ENCODE measurements at regions not wholly inside any gene's neighbourhood (a gene's known extent, or its start where the extent isn't known, plus 50 kb on each side); places are given as distances from the start of the nearest gene placed in this dataset.
A peak's percentile ranks its signal among the peaks of the same experiment; 100 is the strongest.

DNA sequence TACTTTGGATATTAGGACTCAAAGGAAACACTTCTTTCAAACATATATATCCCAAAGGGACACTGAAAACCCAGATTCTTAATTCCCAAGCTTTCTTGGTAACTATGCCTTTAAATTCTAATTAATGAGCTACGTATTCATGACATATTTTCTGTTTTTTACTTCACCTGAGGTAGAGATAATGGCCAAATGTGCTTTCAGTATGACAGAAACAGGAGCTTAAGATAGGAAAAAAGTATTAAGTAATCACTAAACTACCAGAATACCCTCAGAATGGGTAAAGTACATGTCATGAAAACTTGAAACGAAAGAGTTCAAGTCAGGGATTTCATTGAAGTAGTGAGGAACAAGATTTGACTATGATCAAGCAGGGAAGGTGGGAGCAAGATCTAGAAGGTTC is 478.5 kb downstream of the AGTPBP1 start:
- FAIRE-seq, result no peak

DNA sequence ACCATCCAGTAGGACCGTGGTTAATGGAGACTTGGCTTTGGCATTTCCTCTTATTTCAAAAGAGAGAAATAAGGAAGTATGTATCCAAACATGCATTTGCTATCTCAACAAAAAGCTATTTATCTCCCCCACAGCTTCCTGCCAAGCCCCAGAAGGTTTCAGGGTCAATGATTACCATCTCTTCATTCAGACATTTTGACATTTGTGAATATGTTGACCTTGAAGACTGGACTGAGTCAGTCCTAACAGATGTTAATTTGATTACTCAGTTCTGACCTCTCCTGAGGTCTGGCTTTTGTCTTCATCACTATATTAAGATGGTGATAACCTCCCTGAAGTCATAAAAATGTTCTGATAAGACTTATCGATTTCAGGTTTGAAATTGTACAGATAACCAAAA is 479.4 kb downstream of the AGTPBP1 start:
- FAIRE-seq, result no peak
- no peak for DNase-seq (ENCODE audit: low spot score)

More for the DNA sequence above, 478.5 kb downstream of the AGTPBP1 start:
- DNase-seq (ENCODE audit: low spot score), result no peak

DNA sequence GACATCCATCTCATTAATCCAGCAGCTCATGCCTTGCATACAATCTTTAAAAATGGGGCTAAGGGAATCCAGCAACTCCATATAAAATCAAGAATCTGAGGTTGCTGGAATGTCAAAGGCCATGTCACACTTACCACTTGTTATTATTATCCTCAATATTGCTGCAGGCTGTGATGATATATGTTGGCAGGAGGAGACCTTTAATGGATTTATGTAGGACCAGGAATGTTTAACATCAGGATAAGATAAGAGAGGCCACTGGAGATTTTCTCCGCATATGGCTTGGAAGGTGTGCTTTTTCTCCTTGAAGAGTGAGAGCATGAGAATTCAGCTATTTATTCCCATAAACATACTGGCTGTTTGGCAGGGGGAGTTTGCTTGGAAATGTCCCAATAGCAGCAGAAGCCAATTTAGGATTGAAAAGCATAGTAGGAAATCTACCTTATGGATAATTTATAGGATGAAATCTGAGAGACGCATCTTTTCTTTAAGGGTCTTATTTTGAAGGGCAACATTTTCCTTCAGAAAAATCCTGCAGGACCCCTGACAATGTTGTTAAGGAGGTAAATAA is 481.4 kb downstream of the AGTPBP1 start:
- FAIRE-seq (no peak), DNase-seq (ENCODE audit: low spot score) (no peak)

DNA sequence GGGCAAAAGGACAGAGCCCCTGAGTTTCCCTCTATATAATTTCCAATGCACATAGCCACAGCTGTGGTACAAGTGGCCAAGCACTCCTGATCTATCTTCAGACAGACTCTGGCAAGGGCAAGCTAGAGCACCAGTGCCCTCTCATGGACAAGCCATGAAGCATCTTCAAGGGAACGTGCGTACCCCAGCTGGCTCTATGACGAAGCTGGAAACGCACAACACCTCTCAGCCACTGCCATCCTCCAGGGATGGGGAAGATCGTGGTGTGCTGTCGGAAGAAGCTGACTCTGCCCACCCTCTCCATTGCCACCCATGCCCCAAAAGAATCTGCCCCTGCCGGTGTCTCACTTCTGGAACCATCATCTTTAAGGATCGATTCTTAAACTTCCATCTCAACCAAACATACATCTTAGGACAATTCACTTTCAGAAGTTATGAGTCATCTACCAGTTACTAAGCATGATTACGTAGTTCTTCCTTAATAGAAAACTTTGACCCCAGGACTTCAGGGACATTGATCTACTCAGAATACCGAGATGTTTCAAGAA is 482.9 kb downstream of the AGTPBP1 start:
- DNase-seq (ENCODE audit: low spot score) (peak; percentile 85), FAIRE-seq (peak; percentile 96)

- FAIRE-seq (no peak), DNase-seq (ENCODE audit: low spot score) (no peak)
Observed at GRCh38 chr9:85258236-85258635, 483.5 kb downstream of the AGTPBP1 start.

- DNase-seq (ENCODE audit: low spot score) (no peak), FAIRE-seq (no peak)
Observed at GRCh38 chr9:85249313-85249621, 492.5 kb downstream of the AGTPBP1 start.

DNA sequence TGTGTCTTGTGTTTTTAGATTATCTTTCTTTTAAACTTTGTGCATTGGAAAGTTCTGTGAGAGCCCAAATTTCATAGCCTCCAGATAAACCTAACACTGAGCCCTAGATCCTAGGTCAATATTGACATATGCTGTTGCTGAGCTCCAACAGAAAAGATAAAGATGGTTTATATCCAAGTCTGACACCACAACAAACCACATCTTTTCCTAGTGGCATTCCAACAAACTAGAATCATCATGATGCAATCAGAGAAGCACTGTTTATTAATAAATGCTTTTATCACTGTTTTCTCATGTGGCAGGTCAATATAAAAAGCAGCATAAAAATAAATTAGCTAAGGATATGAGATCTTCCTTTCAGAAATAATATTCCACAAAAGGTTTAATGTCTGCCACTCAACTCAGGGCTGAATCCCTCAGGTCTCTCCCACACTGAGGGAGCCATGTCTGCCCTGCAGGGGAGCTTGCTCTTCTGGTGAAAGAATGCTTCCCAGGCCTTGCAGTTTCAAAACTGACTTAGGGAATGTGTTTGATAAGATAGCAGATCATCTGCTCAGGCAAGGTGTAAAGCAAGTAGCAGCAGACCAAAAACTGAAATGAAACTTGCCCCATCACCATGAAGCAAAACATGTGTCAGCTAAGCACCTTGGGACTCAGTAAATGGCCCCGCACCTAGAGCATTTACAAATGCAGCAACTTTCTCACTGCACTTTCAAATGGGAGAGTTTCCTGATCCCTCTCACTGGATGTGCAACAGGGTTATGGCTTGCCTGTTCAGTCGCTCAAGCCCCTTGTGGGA is 493.0 kb downstream of the AGTPBP1 start:
- peak; percentile 43 for DNase-seq (ENCODE audit: low spot score)
- FAIRE-seq, result no peak

- DNase-seq (ENCODE audit: low spot score), result no peak
- no peak for FAIRE-seq
Observed at GRCh38 chr9:85246541-85246940, 495.2 kb downstream of the AGTPBP1 start.

- FAIRE-seq (no peak), DNase-seq (ENCODE audit: low spot score) (no peak)
Observed at GRCh38 chr9:85244856-85245255, 496.9 kb downstream of the AGTPBP1 start.

GRCh38 chr9:85243977-85244376 is 497.8 kb downstream of the AGTPBP1 start:
- DNase-seq (ENCODE audit: low spot score) (no peak), FAIRE-seq (no peak)

GRCh38 chr9:85237478-85237877 is 504.3 kb downstream of the AGTPBP1 start:
- FAIRE-seq (no peak), DNase-seq (ENCODE audit: low spot score) (no peak)

DNA sequence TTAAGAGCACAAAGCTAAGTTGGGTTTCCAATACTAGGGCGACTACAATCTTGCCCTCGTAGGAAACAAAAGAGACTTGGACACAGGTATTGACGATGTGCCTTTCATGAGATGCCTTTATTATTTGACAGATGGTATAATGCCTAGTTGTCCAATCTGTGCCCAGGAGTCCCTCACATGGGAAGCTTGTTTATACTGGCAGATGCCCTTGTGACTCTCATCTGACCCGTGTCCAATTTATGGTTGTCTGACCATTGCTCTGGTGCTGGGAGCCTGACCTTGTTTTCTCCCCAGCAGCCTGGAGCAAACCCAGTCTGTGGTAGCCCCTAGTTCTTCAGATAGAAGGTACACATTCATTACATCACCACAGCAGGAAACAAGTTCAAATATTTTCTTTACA is 511.7 kb downstream of the AGTPBP1 start:
- FAIRE-seq (no peak), DNase-seq (ENCODE audit: low spot score) (no peak)

- DNase-seq (ENCODE audit: low spot score), result no peak
- FAIRE-seq, result no peak
Observed at GRCh38 chr9:85228111-85228855, 513.5 kb downstream of the AGTPBP1 start.

GRCh38 chr9:85225180-85225579 is 516.6 kb downstream of the AGTPBP1 start:
- DNase-seq (ENCODE audit: low spot score) (no peak), FAIRE-seq (no peak)

DNA sequence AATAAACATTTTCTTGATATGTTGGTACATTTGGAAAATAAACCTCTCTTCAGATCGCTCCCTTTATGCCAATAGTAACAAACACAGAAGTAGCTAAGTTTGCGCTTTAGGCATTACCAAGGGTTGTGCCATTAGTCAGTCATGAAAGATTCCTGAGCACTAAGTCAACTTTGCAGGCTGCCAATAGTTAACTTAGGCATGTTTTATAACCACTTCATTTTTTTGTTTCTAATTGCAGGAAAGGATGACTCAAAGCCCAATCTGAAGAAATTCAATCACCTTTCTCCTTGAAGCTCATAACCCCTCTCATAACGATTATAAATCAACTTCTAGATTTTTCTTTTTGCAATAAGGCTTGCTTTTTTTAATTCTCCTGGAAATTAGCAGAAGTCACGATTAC is 517.0 kb downstream of the AGTPBP1 start:
- DNase-seq (ENCODE audit: low spot score) (peak; percentile 67), FAIRE-seq (peak; percentile 5)

- FAIRE-seq, result peak; percentile 44
Observed at GRCh38 chr9:85224301-85224700, 517.5 kb downstream of the AGTPBP1 start.

DNA sequence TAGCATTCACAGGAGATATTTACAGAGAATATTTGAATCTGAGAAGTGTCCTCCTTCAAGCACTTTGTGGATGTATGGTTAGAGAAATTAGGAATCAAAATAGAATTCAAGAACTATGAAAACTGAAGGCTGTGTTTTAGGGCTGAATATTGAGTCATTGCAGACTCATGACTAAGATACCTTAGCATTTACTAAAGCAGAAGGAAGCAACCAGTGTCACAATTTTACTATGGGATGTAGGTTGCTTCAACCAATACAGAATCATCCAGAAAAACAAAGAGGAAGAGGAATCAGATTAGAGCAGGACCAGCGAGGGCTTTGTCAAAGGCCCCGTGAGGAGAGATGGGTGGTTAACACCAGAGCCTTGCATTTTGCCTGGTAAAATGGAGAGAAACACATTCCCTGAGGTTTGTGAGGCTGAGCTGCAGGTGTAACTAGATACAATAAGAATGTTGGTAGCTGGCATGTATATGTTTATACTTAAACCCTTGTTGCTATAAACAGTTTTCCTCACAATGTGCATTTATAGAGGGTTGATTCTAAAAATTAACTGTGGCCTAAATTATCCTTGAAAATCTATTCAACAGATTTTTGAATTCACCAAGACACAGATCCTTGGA is 518.1 kb downstream of the AGTPBP1 start:
- no peak for FAIRE-seq
- peak; percentile 35 for DNase-seq (ENCODE audit: low spot score)

More at GRCh38 chr9:85224301-85224700, 517.5 kb downstream of the AGTPBP1 start:
- no peak for DNase-seq (ENCODE audit: low spot score)

- DNase-seq (ENCODE audit: low spot score) (no peak), FAIRE-seq (no peak)
Observed at GRCh38 chr9:85216601-85217000, 525.2 kb downstream of the AGTPBP1 start.

DNA sequence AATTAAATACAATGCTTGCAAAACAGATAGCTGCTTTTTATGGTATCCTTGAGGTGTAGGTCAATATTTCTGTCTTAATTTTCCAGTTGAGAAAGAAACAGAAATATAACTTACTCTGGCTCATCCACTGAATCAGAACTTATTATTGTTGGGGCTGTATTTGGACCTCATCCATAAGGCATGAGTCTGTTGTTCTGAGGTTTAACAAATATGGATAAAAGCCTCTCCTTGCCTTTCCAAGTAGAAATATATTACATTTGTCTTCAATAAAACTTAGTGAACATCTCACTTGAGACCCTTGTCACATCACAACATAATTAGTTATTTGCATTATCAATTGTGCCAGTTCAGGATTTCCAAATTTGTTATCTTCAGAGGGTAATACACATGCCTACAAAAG is 525.8 kb downstream of the AGTPBP1 start:
- FAIRE-seq (no peak), DNase-seq (ENCODE audit: low spot score) (no peak)

GRCh38 chr9:85215416-85215815 is 526.3 kb downstream of the AGTPBP1 start:
- FAIRE-seq, result no peak

DNA sequence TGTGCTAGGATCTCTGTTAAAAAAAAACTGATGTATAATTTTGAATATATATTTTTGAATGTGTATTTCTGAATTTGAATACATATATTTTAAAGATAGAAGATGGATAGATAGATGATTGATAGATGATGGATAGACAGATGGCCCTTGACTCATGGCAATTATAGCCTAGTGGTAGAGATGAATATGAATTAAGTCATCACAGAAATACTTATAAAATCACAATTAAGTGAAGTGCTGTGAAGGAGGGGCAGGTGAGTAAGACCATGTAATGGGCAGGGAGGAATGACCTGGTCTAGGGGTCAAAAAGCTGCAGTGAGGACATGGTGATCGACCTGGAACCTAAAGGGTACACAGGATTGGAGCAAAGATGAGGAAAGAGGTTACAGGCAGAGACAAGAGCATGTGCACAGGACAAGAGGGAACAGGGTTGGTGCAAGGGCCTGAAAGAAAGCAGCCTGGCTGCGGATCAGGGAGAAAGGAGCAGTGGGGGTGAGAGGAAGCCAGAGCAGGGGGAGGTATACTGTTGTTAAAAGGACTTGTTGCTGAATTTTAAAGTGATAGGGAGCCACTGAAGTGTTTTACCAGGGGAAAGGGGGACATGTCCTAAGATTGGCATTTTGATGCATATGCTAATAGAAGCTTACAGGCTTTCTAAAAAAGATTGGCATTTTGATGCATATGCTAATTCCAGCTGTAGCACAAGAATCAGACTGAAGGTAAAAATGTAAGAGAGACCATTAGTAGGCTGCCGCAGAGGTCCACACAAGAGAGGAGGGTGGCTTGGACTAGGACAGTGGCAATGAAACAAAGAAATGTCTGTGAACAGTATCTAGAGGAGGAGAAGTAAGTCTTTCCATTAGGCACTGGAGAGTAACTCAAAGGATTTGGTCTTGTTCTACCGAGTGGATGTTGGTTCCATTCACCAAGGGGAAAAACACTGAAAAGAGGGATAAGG is 527.8 kb downstream of the AGTPBP1 start:
- DNase-seq (ENCODE audit: low spot score), result no peak

More at GRCh38 chr9:85215416-85215815, 526.3 kb downstream of the AGTPBP1 start:
- no peak for DNase-seq (ENCODE audit: low spot score)

More for the DNA sequence above, 527.8 kb downstream of the AGTPBP1 start:
- FAIRE-seq, result no peak

Measured in urothelium cell line (cell line).